ENCODE measurements at regions not wholly inside any gene's neighbourhood (a gene's known extent, or its start where the extent isn't known, plus 50 kb on each side); places are given as distances from the start of the nearest gene placed in this dataset.

- Mint-ChIP-seq H3K4me3 (no peak overlapping the region), H3K27ac (no peak overlapping the region), H3K9me3 (peaks cover 0 to 6% (median 4%) of the 10 kb centered on the region in 7 donors), H3K27me3 (ENCODE audit: low read depth in 3 of 3) (no peaks in the 10 kb centered on the region), H3K36me3 (no peaks in the 10 kb centered on the region), H3K4me1 (peaks cover 9% of the 10 kb centered on the region)
- 67% methylated on average over 1 of the region's 6 CpGs for WGBS (ENCODE audit: insufficient coverage)
- no peak overlapping the region for H3K4me2 ChIP-seq (replicated peaks; ENCODE audit: extremely low read depth, low read length, poor library complexity, severe bottlenecking)
- H3K9me3 ChIP-seq (replicated peaks in 1 of 2; ENCODE audit: control insufficient read depth in 1 of 2, insufficient read depth in 1 of 2, low read length in 2 of 2): peaks cover 0 to 8% of the 10 kb centered on the region in 2 donors
- H3K4me1 ChIP-seq (ENCODE audit: control insufficient read depth in 1 of 2, insufficient read depth in 2 of 2, low read length in 2 of 2): peaks cover 8 to 11% of the 10 kb centered on the region in 2 donors
- no peak overlapping the region for H3K9ac ChIP-seq (ENCODE audit: insufficient read depth, low read length, poor library complexity, severe bottlenecking)
- no peak overlapping the region for H3K27ac ChIP-seq (ENCODE audit: low read depth in 1 of 2, low read length in 2 of 2)
- TF ChIP-seq CTCF (IDR thresholded peaks at IDR 0.05): no peak
- no peak overlapping the region for H3K4me3 ChIP-seq (replicated peaks in 1 of 3; ENCODE audit: low read depth in 2 of 3, low read length in 3 of 3)
- H4K20me1 ChIP-seq (ENCODE audit: insufficient read depth, low read length): no peaks in the 10 kb centered on the region
- no peaks in the 10 kb centered on the region for H3K36me3 ChIP-seq (replicated peaks in 1 of 2; ENCODE audit: control insufficient read depth in 1 of 2, insufficient read depth in 2 of 2, low read length in 2 of 2)
- H3K79me2 ChIP-seq (ENCODE audit: insufficient read depth, low read length): no peaks in the 10 kb centered on the region
- H2AFZ ChIP-seq (ENCODE audit: insufficient read depth, low read depth, low read length, poor library complexity, severe bottlenecking): no peak overlapping the region
- intact Hi-C loops (cut with micrococcal nuclease): no loop called here
- DNase-seq: no peak
- H3K27me3 ChIP-seq (ENCODE audit: control insufficient read depth in 2 of 2, insufficient read depth in 2 of 2, low read length in 2 of 2): no peaks in the 10 kb centered on the region
Measured at GRCh38 chr3:28994161-28994905, 286.5 kb upstream of the RBMS3 start.

DNA sequence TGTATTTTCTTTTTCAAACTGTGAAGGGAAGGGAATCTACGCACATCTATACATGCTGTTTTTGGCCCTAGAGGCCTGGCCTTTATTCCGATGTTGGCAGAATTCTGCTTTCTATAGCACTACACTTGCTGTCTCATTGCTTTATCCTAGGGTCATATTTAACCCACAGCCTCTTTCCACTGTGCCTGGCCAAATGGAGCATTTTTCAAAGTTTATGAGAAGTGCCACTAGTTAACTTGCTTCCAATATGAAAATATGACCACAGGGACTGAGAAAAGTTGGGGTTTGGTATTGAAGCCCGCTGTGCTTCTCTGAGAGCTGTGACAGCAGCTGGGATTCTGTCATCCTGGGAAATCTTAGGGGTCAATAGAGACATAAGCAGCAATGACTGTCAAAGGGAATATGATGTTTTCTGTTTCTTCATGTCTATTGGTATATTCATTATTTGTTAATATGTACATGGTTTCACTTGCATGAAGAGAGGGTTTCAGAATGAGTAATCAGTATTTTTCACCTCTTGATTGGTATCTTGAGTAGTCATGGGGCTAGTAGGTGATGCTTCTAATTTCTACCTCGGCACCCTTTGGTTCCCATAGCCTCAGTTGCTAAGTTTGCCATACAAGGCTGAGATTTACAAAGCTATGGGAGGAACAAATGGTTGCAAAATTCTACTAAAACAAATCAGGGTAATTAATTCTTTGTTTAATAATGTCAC lies 275.8 kb upstream of the RBMS3 start:
- Histone ChIP-seq H3K9me3 (replicated peaks in 1 of 2; ENCODE audit: control insufficient read depth in 1 of 2, insufficient read depth in 1 of 2, low read length in 2 of 2) (no peaks in the 10 kb centered on the region), H3K4me3 (replicated peaks in 1 of 3; ENCODE audit: low read depth in 2 of 3, low read length in 3 of 3) (no peak overlapping the region), H3K27me3 (ENCODE audit: control insufficient read depth in 2 of 2, insufficient read depth in 2 of 2, low read length in 2 of 2) (no peaks in the 10 kb centered on the region), H2AFZ (ENCODE audit: insufficient read depth, low read depth, low read length, poor library complexity, severe bottlenecking) (no peak overlapping the region), H3K9ac (ENCODE audit: insufficient read depth, low read length, poor library complexity, severe bottlenecking) (no peak overlapping the region), H3K4me2 (replicated peaks; ENCODE audit: extremely low read depth, low read length, poor library complexity, severe bottlenecking) (no peak overlapping the region), H4K20me1 (ENCODE audit: insufficient read depth, low read length) (no peaks in the 10 kb centered on the region), H3K27ac (ENCODE audit: low read depth in 1 of 2, low read length in 2 of 2) (no peak overlapping the region), H3K79me2 (ENCODE audit: insufficient read depth, low read length) (no peaks in the 10 kb centered on the region), H3K36me3 (replicated peaks in 1 of 2; ENCODE audit: control insufficient read depth in 1 of 2, insufficient read depth in 2 of 2, low read length in 2 of 2) (no peaks in the 10 kb centered on the region), H3K4me1 (ENCODE audit: control insufficient read depth in 1 of 2, insufficient read depth in 2 of 2, low read length in 2 of 2) (no peaks in the 10 kb centered on the region)
- Mint-ChIP-seq H3K27me3 (ENCODE audit: low read depth in 3 of 3) (peaks cover 1% of the 10 kb centered on the region in 3 donors), H3K4me1 (no peaks in the 10 kb centered on the region), H3K4me3 (no peak overlapping the region), H3K9me3 (peaks cover 0 to 8% (median 0%) of the 10 kb centered on the region in 7 donors), H3K36me3 (no peaks in the 10 kb centered on the region), H3K27ac (no peak overlapping the region)
- intact Hi-C loops (cut with micrococcal nuclease): no loop called here
- WGBS (ENCODE audit: insufficient coverage): 80% methylated on average over 2 of the region's 4 CpGs
- TF ChIP-seq CTCF (IDR thresholded peaks at IDR 0.05): no peak
- DNase-seq: no peak

Data from CD14-positive monocyte (primary cell).